ENCODE measurements at regions not wholly inside any gene's neighbourhood (a gene's known extent, or its start where the extent isn't known, plus 50 kb on each side); places are given as distances from the start of the nearest gene placed in this dataset.

DNA sequence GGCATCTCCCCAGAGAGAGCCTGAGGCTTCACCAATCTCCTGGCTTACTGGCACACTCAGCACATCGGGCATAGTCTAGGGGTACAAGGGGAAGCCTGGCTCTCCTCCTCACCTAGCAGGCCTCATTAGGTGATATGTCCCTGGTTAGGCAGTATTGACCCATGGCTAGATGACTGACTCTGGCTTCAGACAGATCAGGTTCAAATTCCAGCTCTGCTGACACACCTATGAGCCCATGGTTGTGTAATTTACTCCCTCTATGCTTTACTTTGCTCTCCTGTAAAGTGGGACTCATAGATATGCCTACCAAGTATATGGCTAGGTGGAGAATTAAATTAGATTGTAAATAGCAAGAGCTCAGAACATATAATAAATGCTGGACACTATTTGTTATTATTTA, 157.3 kb upstream of the IRX3 start:
- TF ChIP-seq, protein P1, sequence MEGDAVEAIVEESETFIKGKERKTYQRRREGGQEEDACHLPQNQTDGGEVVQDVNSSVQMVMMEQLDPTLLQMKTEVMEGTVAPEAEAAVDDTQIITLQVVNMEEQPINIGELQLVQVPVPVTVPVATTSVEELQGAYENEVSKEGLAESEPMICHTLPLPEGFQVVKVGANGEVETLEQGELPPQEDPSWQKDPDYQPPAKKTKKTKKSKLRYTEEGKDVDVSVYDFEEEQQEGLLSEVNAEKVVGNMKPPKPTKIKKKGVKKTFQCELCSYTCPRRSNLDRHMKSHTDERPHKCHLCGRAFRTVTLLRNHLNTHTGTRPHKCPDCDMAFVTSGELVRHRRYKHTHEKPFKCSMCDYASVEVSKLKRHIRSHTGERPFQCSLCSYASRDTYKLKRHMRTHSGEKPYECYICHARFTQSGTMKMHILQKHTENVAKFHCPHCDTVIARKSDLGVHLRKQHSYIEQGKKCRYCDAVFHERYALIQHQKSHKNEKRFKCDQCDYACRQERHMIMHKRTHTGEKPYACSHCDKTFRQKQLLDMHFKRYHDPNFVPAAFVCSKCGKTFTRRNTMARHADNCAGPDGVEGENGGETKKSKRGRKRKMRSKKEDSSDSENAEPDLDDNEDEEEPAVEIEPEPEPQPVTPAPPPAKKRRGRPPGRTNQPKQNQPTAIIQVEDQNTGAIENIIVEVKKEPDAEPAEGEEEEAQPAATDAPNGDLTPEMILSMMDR (IDR thresholded peaks at IDR 0.05), result no peak
- TF ChIP-seq EP300 (IDR thresholded peaks at IDR 0.05), result no peak
- TF ChIP-seq POLR2A (IDR thresholded peaks at IDR 0.05), result no peak

Data from suprapubic skin (tissue), 3 donors.